Testis (tissue), 2 donors: ENCODE measurements at regions not wholly inside any gene's neighbourhood (a gene's known extent, or its start where the extent isn't known, plus 50 kb on each side); places are given as distances from the start of the nearest gene placed in this dataset.

Source experiments
- CTCF ChIP-seq, 3 experiments: fragments of 450-650 bp in 2 of 3; fragments of 200-600 bp in 1 of 3; sonication (generic) in 1 of 3; IDR thresholded peaks; one replicate each; pipeline ENCODE4 v1.5.1; 2016 to 2019; ENCODE audit warnings: antibody characterized with exemption in 3 of 3, mild to moderate bottlenecking in 2 of 3, moderate library complexity in 1 of 3
- POLR2A ChIP-seq: fragments of 450-650 bp; IDR thresholded peaks from one replicate; pipeline ENCODE4 v1.6.1; 2017; ENCODE audit warnings: antibody characterized with exemption, mild to moderate bottlenecking, moderate library complexity

GRCh38 chr11:105456950-105457349 lies 152.9 kb upstream of the GRIA4 start:
- TF ChIP-seq CTCF (IDR thresholded peaks at IDR 0.05) (no peak), POLR2A (no peak)
